GM23338 (cell line): ENCODE measurements at regions not wholly inside any gene's neighbourhood (a gene's known extent, or its start where the extent isn't known, plus 50 kb on each side); places are given as distances from the start of the nearest gene placed in this dataset.

Source experiments
- ATAC-seq: fragments of 200-7000 bp; cut with Tn5 transposase; 3 replicates; pipeline ENCODE4 v1.9.1; 2020
- DNase-seq: peaks from one replicate; pipeline ENCODE4 v3.0.0-alpha.2; 2015; ENCODE audit warnings: low spot score
- H2AFZ ChIP-seq: fragments of 200-600 bp; sonication (generic); 2 replicates; pipeline ENCODE4 v1.8.0; 2016; ENCODE audit warnings: antibody characterized with exemption, mild to moderate bottlenecking, moderate library complexity
- H3F3A ChIP-seq: fragments of 200-600 bp; sonication (generic); replicated peaks from 2 replicates; pipeline ENCODE4 v1.8.0; 2017; ENCODE audit warnings: antibody characterized with exemption, mixed run types, low read depth
- H3K27ac ChIP-seq: fragments of 200-600 bp; sonication (generic); 2 replicates; pipeline ENCODE4 v1.6.1; 2016; ENCODE audit warnings: low read depth
- H3K27me3 ChIP-seq: fragments of 200-600 bp; sonication (generic); 2 replicates; pipeline ENCODE4 v1.8.0; 2016; ENCODE audit warnings: mild to moderate bottlenecking, mixed run types, moderate library complexity; ENCODE audit not compliant: insufficient read depth
- H3K36me3 ChIP-seq: fragments of 200-600 bp; sonication (generic); 2 replicates; pipeline ENCODE4 v1.8.0; 2016; ENCODE audit warnings: mild to moderate bottlenecking; ENCODE audit not compliant: insufficient read depth
- H3K4me1 ChIP-seq: fragments of 200-600 bp; sonication (generic); 2 replicates; pipeline ENCODE4 v1.8.0; 2016; ENCODE audit warnings: mild to moderate bottlenecking, moderate library complexity; ENCODE audit not compliant: insufficient read depth
- H3K4me2 ChIP-seq: fragments of 200-600 bp; sonication (generic); 2 replicates; pipeline ENCODE4 v1.7.1; 2017; ENCODE audit warnings: mixed run types
- H3K4me3 ChIP-seq: fragments of 200-600 bp; sonication (generic); 2 replicates; pipeline ENCODE4 v1.6.1; 2016; ENCODE audit warnings: mixed run types
- H3K79me2 ChIP-seq: fragments of 200-600 bp; sonication (generic); replicated peaks from 2 replicates; pipeline ENCODE4 v1.8.0; 2017; ENCODE audit warnings: mild to moderate bottlenecking; ENCODE audit not compliant: insufficient read depth
- H3K9me2 ChIP-seq: fragments of 200-600 bp; sonication (generic); 2 replicates; pipeline ENCODE4 v1.8.0; 2017; ENCODE audit not compliant: insufficient read depth
- H4K20me1 ChIP-seq: fragments of 200-600 bp; sonication (generic); replicated peaks from 2 replicates; pipeline ENCODE4 v1.8.0; 2017; ENCODE audit warnings: mild to moderate bottlenecking; ENCODE audit not compliant: insufficient read depth
- H3K27ac Mint-ChIP-seq: 2 replicates; pipeline ENCODE4 v1.8.0; 2020; ENCODE audit warnings: inconsistent platforms, mild to moderate bottlenecking, moderate library complexity, mixed read lengths
- H3K27me3 Mint-ChIP-seq: 3 replicates; pipeline ENCODE4 v1.8.0; 2022; ENCODE audit warnings: low read depth, mild to moderate bottlenecking, moderate library complexity, mixed read lengths, inconsistent platforms; ENCODE audit not compliant: insufficient read depth, poor library complexity
- H3K36me3 Mint-ChIP-seq: 3 replicates; pipeline ENCODE4 v1.8.0; 2021; ENCODE audit warnings: low read depth, mild to moderate bottlenecking, inconsistent platforms, moderate library complexity, mixed read lengths
- H3K4me1 Mint-ChIP-seq: 3 replicates; pipeline ENCODE4 v1.8.0; 2020; ENCODE audit warnings: mild to moderate bottlenecking, inconsistent platforms, mixed read lengths
- H3K4me3 Mint-ChIP-seq: 3 replicates; pipeline ENCODE4 v1.8.0; 2021; ENCODE audit warnings: moderate library complexity, mild to moderate bottlenecking, inconsistent platforms, mixed read lengths
- H3K9me3 Mint-ChIP-seq: 3 replicates; pipeline ENCODE4 v1.8.0; 2020; ENCODE audit warnings: moderate library complexity, mild to moderate bottlenecking, inconsistent platforms, mixed read lengths
- EZH2phosphoT487 ChIP-seq: fragments of 200-600 bp; sonication (generic); IDR thresholded peaks from one replicate; pipeline ENCODE4 v1.8.1; 2018; ENCODE audit warnings: antibody characterized with exemption; ENCODE audit not compliant: unreplicated experiment
- STAT1 ChIP-seq: IDR thresholded peaks from one replicate; pipeline ENCODE4 v1.6.1; 2016; ENCODE audit warnings: antibody characterized with exemption; ENCODE audit not compliant: unreplicated experiment
- TF ChIP-seq, protein P1 (sequence below): IDR thresholded peaks from one replicate; pipeline ENCODE4 v1.6.1; 2018; ENCODE audit warnings: antibody characterized with exemption; ENCODE audit not compliant: unreplicated experiment
- TF ChIP-seq, protein P2 (sequence below), 2 experiments: fragments of 200-600 bp in 1 of 2; sonication (generic) in 1 of 2; conservative IDR thresholded peaks; 2 replicates each; pipeline versions ENCODE4 v1.5.1 to v1.6.1; 2016 to 2017; ENCODE audit warnings: antibody characterized with exemption in 2 of 2, low read depth in 2 of 2, mild to moderate bottlenecking in 2 of 2, moderate library complexity in 1 of 2

DNA sequence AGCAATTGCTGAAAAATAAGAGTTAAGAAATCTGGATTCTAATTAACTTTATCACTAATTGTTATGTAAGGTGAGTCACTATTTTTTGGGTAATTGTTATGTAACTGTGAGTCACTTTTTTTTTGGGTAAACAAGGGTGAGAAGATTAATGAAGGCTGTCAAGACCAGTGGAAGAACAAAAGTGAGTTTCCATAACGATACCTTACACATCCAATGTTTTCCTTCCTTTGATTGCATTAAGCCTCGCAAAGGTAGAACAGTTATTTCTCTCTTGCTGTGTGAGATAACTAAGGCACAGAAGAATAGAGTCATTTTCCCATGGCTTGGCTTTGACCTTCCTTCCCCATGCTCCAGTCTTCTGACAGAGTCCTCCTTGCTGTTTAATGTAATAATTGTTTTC lies 374.7 kb downstream of the DDX10 start:
- peaks cover 17% of the 10 kb centered on the region for H3K4me1 Mint-ChIP-seq
- ATAC-seq (no peak), DNase-seq (no peak)
- no peaks in the 10 kb centered on the region; the same call in 2 of the 3 replicates for H3K9me3 Mint-ChIP-seq
- no peak overlapping the region for H3K27ac Mint-ChIP-seq
- H3F3A ChIP-seq, result no peaks in the 10 kb centered on the region
- H3K27ac ChIP-seq, result no peak overlapping the region
- H4K20me1 ChIP-seq, result no peaks in the 10 kb centered on the region
- H3K4me3 Mint-ChIP-seq, result no peak overlapping the region
- H3K4me2 ChIP-seq, result no peak overlapping the region
- H3K9me2 ChIP-seq, result no peaks in the 10 kb centered on the region
- peaks cover 13% of the 10 kb centered on the region for H3K4me1 ChIP-seq
- no peak for TF ChIP-seq EZH2phosphoT487
- TF ChIP-seq, protein P1, sequence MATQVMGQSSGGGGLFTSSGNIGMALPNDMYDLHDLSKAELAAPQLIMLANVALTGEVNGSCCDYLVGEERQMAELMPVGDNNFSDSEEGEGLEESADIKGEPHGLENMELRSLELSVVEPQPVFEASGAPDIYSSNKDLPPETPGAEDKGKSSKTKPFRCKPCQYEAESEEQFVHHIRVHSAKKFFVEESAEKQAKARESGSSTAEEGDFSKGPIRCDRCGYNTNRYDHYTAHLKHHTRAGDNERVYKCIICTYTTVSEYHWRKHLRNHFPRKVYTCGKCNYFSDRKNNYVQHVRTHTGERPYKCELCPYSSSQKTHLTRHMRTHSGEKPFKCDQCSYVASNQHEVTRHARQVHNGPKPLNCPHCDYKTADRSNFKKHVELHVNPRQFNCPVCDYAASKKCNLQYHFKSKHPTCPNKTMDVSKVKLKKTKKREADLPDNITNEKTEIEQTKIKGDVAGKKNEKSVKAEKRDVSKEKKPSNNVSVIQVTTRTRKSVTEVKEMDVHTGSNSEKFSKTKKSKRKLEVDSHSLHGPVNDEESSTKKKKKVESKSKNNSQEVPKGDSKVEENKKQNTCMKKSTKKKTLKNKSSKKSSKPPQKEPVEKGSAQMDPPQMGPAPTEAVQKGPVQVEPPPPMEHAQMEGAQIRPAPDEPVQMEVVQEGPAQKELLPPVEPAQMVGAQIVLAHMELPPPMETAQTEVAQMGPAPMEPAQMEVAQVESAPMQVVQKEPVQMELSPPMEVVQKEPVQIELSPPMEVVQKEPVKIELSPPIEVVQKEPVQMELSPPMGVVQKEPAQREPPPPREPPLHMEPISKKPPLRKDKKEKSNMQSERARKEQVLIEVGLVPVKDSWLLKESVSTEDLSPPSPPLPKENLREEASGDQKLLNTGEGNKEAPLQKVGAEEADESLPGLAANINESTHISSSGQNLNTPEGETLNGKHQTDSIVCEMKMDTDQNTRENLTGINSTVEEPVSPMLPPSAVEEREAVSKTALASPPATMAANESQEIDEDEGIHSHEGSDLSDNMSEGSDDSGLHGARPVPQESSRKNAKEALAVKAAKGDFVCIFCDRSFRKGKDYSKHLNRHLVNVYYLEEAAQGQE, result no peak
- TF ChIP-seq, protein P2, sequence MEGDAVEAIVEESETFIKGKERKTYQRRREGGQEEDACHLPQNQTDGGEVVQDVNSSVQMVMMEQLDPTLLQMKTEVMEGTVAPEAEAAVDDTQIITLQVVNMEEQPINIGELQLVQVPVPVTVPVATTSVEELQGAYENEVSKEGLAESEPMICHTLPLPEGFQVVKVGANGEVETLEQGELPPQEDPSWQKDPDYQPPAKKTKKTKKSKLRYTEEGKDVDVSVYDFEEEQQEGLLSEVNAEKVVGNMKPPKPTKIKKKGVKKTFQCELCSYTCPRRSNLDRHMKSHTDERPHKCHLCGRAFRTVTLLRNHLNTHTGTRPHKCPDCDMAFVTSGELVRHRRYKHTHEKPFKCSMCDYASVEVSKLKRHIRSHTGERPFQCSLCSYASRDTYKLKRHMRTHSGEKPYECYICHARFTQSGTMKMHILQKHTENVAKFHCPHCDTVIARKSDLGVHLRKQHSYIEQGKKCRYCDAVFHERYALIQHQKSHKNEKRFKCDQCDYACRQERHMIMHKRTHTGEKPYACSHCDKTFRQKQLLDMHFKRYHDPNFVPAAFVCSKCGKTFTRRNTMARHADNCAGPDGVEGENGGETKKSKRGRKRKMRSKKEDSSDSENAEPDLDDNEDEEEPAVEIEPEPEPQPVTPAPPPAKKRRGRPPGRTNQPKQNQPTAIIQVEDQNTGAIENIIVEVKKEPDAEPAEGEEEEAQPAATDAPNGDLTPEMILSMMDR (conservative IDR thresholded peaks at IDR 0.05; ENCODE audit: low read depth in 2 of 2), result no peak
- H3K36me3 Mint-ChIP-seq, result no peaks in the 10 kb centered on the region; the same call in 2 of the 3 replicates
- H3K4me3 ChIP-seq, result no peak overlapping the region
- peaks cover 7% of the 10 kb centered on the region for H3K27me3 Mint-ChIP-seq
- no peaks in the 10 kb centered on the region for H3K27me3 ChIP-seq
- H2AFZ ChIP-seq, result no peak overlapping the region
- H3K36me3 ChIP-seq, result no peaks in the 10 kb centered on the region
- no peaks in the 10 kb centered on the region for H3K79me2 ChIP-seq

DNA sequence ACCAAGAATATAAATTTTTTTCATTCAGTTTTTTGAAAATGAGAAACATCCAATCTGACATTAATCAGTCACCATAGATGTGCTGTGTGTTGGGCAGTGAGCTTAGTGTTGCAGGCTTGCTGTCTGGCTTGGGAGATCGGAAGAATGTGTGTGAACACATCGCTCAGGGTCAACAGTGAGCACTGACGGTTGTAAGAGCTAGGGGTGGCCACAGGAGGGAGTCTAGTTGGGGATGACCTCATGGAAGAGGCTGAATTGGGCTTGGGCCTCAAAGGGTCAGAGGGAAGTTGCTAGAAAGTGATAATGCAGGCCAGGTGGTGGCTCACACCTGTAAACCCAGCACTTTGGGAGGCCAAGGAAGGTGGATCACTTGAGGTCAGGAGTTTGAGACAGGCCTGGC lies 375.4 kb downstream of the DDX10 start:
- peak; percentile 77 for DNase-seq
- H3K36me3 Mint-ChIP-seq, result no peaks in the 10 kb centered on the region; the same call in 2 of the 3 replicates
- Histone ChIP-seq H3K36me3 (no peaks in the 10 kb centered on the region), H2AFZ (no peak overlapping the region), H3K4me1 (peaks cover 6% of the 10 kb centered on the region), H3K4me2 (no peak overlapping the region), H3K9me2 (no peaks in the 10 kb centered on the region), H3F3A (no peaks in the 10 kb centered on the region), H4K20me1 (no peaks in the 10 kb centered on the region), H3K27ac (no peak overlapping the region), H3K27me3 (no peaks in the 10 kb centered on the region), H3K79me2 (no peaks in the 10 kb centered on the region), H3K4me3 (no peak overlapping the region)
- H3K27me3 Mint-ChIP-seq, result peaks cover 7% of the 10 kb centered on the region
- no peak overlapping the region for H3K27ac Mint-ChIP-seq
- no peaks in the 10 kb centered on the region; the same call in 2 of the 3 replicates for H3K9me3 Mint-ChIP-seq
- peak; percentile 78 for ATAC-seq
- TF ChIP-seq, protein P2 (conservative IDR thresholded peaks at IDR 0.05; ENCODE audit: low read depth in 2 of 2), result peak; percentile 55 to 69
- TF ChIP-seq STAT1, result no peak
- TF ChIP-seq, protein P1, result no peak
- H3K4me1 Mint-ChIP-seq, result peaks cover 10% of the 10 kb centered on the region; the same call in 2 of the 3 replicates
- no peak overlapping the region for H3K4me3 Mint-ChIP-seq
